ELF-1 (cell line): ENCODE measurements at regions not wholly inside any gene's neighbourhood (a gene's known extent, or its start where the extent isn't known, plus 50 kb on each side); places are given as distances from the start of the nearest gene placed in this dataset.
"Not testable (repeated sequence)": the region's sequence is repeated elsewhere in the genome, so short reads cannot be mapped to it uniquely, and the experiment has no call there.

ENCODE experiments used
- DNase-seq: peaks from one replicate; pipeline ENCODE4 v3.0.0-alpha.2; 2016; ENCODE audit warnings: low read depth, low spot score

DNA sequence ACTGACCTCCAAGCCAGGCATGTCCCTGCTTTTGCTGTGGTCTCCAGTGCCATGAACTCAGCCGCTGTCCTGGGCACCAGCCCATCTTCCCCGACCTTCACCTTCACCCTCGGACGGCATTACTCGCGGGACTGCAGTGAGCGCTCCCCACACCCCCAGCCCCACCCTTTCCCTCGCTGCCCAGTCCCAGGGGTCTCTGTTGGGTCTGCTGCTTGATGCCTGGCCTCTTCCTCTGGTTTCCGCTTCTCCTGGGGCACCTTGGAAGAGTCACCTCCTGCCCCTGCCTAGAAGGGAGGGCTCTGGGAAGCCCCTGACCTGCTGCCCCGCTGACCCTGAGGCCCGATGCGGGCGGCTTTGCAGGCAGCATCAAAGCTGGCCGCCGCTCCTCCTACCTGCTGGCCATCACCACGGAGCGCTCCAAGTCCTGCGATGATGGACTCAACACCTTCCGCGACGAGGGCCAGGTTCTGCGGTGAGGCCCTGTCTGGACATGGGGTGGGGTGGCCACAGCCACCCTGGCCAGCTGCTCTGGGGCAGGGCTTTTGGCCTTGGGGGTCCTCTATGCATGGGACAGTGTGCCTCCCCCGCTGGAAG lies 102.3 kb downstream of the ZNF267 start:
- DNase-seq: not testable (repeated sequence)

DNA sequence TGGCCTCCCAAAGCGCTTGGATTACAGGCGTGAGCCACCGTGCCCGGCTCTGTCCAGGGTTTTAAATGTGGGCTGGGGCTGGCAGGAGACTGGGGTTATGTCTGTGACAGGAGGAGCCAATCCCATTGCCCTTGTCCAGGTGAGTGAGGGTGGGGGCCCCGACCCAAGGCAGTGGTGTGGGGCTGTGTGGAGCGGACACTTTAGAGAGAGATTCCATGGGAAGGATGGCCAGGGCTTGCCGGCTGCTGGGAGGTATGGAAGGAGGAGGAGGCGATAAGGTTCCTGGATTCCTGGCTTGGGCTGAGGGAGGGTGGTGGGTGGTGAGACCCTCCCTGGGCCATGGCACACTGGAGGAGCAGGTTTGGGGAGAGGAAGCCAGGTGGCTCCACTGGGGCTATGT lies 104.9 kb downstream of the ZNF267 start:
- DNase-seq: not testable (repeated sequence)

DNA sequence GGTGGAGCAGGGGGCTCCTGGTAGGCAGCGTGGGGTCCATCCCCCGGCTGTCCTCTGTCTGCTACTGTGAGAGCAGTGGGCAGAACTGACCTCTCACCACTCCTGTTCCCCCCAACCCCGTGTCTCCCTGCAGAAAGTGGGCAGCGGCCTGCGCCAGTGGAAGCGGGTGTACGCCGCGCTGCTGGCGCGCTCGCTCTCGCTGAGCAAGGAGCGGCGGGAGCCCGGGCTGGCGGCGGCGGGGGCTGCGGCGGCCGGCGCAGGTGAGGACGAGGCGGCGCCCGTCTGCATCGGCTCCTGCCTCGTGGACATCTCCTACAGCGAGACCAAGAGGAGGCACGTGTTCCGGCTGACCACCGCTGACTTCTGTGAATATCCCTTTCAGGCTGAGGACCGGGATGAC lies 108.1 kb downstream of the ZNF267 start:
- not testable (repeated sequence) for DNase-seq

DNA sequence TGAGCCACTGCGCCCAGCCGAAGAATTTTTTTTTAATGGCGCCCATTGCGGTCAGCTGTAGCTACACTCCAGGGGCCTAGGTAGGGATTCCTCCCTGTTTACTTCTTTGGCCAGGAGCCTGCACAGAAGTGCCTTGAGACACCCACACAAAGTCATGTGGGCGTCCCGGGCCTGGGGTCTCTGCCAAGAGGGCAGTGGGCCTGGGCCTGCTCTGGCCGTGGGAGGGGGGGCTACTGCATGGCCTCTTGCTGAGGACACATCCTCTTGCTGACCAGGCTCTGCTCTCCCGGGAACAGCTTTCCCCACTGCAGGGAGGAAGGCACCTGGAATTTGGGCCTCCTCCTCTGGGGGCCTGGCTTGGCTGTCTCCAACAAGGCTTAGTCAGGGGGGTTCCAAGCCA lies 109.4 kb downstream of the ZNF267 start:
- not testable (repeated sequence) for DNase-seq

DNA sequence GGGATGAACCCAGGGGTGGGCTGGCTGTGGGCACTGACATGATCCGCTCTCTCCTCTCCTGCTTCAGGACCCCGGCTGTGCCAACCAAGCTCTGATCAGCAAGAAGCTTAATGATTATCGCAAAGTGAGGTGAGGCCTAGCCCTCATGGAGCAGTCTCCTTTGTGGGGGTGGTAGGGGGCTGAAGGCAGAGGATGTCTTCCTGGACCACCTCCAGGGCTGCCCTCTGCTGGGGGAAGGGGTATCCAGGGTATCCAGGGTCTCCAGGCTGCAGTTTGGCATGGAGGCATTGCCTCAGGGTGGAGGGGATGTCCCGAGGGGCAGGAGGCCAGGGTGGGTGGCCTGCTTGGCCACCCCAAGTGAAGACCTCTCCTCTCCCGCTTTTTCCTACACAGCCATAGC lies 110.1 kb downstream of the ZNF267 start:
- not testable (repeated sequence) for DNase-seq

DNA sequence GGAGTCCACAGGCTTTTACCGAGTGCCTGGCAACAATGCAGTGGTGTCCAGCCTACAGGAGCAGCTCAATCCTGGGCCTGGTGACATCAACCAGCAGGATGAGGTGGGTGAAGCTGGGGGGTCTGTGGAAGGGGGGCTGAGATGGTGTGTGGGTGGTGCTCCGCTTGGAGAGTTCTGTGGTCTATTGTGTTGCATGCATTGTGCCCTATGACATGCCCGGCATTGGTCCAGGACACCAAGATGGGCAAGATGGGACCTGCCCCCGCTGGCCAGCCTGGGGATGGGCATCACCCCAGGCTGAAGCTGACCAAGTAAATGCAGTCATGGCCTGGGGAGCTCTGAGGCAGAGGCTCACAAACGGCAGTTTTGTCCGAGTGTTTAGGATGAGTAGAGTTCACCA lies 113.3 kb downstream of the ZNF267 start:
- DNase-seq: not testable (repeated sequence)

DNA sequence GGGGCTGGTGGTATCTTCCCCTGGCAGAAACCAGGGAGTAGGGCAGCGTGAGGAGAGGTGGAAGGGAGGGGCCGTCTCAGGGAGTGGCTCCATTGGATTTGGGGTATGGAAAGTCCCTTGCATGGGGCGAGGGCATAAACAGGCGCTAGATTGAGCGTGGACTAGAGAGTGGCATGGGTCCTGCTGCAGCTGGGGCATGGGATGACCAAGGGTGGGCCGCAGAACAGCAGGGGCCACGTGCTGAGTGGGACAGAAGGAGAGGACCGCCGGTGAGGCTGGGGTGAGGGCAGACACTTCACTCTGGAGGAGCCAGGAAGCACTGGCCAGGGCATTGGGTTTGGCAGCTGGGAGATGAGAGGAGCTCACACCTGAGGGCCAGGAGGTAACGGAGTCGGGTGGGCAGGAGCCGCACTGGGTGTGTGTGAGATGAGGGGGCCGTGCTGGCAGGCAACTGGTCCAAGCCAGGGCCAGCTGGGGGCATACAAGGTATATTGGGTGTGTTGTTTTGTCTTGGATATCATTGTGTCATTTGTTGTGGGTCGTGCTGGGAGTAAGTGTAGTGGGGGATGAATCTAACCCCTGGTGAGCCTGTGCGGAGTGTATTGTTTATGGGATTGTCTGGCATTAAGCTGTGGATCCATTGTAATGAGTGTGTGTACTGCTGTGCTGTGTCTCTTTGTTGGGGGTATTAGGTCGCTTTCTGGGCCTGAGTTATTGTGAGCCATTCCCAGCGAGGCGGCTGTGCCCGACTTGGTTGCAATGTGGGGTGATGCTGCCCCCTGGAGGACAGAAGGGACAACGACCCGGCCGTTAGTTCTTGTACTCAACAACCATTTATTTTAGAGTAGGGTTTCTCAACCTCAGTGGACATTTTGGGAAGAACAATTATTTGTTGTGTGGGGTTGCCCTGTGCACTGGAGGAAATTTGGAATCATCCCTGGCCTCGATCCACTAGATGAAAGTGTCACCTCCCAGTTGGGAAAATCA lies 115.3 kb downstream of the ZNF267 start:
- DNase-seq: not testable (repeated sequence)

DNA sequence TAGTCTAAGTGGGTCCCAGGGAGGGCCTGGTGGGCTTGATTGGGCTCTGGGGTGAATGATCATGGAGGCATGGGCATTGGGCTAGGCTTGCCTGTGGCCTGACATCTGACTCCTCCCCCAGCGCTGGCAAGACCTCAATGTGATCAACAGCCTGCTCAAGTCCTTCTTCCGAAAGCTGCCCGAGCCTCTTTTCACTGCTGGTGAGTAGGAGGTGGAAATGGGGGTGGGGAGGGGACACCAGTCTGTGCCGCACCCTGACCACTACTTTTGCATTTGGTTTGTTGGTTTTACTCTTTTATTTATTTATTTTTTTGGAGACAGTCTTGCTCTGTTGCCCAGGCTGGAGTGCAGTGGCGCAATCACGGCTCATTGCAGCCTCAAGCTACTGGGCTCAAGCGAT lies 116.7 kb downstream of the ZNF267 start:
- not testable (repeated sequence) for DNase-seq

DNA sequence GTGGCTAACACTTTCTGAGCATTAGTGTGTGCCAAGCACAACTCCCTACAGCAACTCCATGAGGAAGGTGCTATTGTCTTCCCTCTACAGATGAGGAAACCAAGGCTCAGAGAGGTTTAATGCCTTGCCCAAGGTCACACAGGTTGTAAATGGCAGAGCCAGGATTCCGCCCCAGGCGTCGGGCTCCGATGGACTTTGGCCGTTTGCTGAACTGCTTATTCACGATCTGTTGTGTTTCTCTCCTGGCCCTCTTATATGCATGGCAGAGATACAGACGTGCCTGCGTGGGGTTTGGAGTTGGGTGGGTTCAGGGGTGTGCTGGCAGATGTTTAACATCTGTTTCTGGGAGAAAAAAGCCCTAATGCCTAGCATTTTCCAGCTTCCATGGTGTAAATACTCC lies 117.4 kb downstream of the ZNF267 start:
- DNase-seq: not testable (repeated sequence)

DNA sequence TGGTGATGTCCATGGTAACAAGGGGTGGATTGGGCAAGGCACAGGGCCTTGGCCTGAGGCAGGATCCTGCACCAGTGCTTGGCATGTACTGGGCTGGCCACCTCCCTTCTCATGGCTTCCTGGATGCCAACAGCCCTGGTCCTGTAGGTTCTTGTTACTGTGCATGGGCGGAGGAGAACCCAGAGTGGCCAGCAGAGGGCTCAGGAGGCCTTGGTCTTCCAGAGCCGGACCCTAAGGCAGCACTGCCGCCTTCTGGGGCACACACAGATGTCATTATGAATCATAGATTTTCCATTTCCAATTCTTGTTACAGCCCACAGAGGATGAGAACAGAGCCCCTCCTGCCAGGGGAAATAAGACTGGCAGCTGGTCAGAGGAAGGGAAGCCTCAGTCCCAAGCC lies 122.7 kb downstream of the ZNF267 start:
- DNase-seq: not testable (repeated sequence)

DNA sequence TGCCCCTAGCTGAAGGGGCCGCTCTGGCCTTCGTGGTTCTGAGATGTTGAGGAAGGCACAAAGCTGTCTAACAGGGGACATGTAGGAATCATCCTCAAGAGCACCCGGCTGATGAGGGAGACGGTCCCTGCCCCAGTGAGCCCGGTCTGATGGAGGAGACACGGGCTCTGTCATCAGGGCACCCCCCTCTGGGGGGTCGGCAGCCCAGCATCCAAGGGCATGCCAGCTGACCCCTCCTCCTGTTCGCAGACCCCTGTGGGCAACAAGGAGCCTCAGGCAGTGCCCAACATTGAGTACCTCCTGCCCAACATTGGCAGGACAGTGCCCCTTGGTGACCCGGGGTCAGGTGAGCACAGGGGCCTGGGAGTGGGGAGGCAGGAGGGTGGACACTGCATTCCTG lies 128.9 kb downstream of the ZNF267 start:
- DNase-seq: not testable (repeated sequence)

DNA sequence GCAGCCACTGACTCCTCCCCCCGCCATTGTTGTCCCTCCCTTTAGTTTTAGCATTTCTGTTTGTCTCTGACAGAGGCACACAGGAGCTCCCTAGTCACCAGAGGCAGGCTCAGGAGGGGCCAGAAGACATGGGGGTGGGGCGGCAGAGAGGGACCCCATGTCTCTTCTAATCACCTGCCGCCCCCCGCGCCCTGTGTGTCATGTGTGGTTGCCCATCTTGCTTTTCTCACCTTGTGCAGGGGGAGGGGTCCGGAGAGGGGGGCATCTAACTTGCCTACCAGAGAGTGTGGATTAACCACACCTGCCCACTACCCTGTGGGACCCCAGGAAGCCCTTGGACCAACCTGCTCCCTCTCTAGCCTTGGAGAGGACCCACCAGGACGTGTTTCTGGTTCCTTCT lies 130.2 kb downstream of the ZNF267 start:
- not testable (repeated sequence) for DNase-seq

DNA sequence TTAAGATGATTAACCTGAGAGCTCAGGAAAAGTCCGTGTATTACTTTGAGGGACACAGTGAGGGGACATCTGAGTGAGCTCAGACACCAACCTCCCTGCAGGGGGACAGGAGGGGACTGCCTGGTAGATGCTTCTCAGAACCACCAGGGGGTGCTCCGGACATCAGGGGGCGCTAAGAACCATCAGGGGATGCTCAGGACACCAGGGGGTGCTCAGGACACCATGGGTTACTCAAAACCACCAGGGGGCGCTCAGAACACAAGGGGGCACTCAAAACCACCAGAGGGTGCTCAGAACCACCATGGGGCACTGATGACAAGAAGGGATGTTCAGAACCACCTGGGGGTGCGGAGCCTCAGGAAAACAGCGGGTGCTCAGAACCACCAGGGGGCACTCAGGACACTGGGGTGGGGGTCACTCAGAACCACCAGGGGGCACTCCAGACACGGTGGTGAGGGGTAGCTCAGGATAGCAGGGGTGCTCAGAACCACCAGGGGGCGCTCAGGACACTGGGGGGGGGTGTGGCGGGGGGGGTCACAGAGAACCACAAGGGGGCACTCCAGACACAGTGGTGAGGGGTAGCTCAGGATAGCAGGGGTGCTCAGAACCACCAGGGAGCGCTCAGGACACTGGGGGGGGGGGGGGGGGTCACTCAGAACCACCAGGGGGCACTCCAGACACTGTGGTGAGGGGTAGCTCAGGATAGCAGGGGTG lies 165.3 kb downstream of the ZNF267 start:
- peak; percentile 2 for DNase-seq

DNA sequence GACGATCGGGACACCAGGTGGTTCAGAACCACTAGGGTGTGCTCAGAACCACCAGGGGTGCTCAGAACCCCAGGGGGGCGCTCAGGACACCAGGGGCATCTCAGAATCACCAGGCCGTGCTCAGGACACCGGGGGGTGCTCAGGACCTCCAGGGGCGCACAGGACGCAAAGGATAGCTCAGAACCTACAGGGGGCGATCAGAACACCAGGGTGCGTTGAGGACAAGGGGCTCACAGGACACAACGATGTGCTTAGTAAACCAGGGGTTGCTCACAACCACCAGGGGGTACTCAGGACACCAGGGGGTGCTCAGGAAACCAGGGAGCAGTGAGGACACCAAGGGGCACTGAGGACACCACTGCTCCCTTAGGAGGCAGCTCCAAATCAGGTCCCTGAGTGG lies 166.3 kb downstream of the ZNF267 start:
- DNase-seq: not testable (repeated sequence)

DNA sequence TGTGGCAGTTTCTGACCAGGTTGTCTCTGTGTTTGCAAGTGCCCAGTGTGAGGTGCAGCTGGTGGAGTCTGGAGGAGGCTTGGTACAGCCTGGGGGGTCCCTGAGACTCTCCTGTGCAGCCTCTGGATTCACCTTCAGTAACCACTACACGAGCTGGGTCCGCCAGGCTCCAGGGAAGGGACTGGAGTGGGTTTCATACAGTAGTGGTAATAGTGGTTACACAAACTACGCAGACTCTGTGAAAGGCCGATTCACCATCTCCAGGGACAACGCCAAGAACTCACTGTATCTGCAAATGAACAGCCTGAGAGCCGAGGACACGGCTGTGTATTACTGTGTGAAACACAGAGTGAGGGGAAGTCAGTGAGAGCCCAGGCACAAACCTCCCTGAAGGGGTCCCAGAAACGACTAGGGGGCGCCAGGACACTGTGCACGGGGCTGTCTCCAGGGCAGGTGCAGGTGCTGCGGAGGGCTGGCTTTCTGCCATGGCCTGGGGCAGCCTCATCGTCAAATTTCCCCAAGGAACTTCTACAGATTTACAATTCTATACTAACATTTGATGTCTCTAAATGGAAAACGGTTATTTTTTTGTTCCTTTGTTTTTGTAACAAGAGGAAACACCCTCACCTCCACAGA lies 187.0 kb upstream of the TP53TG3D start:
- peak; percentile 25 for DNase-seq

DNA sequence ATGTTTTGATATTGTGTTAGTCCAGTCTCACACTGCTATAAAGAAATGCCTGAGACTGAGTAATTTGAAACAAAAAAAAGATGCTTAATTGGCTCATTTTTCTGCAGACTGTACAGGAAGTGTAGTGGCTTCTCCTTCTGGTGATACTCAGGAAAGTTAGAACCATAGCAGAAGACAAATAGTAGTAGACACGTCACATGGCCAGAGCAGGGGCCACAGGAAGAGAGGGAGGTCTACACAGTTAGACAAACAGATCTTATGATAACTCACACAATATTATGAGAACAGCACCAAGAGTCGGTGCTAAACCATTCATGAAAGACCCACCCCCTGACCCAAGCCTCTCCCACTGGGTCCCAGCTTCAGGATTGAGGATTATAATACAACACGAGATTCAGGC lies 181.5 kb upstream of the TP53TG3D start:
- DNase-seq: not testable (repeated sequence)

DNA sequence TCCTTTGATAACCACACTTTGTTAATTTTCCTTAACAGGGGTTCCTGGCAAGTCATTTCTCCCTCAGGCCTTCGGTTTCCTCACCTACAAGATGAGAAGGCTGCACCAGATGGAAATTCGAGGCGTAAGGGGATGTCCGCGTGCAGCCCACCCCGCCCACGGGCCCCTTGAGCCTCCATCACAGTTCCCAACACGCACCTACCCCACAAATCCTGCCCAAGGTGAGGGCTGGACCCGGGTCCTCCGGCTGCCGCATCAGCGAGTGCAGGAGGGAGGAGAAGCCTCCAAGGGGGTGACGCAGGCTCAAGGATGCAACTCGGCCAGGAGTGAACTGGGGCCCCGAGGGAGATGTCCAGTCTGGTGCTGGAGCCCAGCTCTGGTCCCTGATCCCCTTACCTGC lies 169.2 kb upstream of the TP53TG3D start:
- not testable (repeated sequence) for DNase-seq

DNA sequence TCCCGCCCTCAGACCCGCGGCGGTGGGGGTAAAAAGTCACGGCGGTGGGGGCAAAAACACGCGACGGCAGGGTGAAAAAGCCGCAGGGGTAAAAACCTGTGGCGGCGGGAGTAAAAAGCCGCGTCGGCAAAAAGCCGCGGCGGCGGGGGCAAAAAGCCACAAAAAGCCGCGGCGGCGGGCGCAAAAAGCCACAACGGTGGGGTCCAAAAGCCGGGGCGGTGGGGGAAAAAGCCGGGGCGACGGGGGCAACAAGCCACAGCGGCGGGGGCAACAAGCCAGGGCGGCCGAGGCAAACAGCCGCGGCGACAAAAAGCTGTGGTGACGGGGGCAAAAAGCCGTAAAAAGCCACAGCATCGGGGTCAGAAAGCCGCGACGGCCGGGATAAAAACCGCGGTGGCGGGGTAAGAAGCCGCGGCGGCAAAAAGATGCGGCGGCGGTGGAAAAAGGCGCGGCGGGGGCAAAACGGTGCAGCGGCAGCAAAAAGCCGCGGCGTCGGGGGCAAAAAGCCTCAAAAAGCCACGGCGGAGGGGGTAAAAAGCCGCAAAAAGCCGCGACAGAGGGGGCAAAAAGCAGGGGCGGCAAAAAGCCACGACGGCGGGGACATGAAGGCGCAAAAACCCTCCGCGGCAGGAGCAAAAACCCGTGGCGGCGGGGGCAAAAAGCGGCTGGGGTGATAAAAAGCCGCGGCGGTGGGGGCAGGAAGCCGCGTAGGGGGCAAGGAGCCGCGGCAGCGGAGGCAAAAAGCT lies 168.3 kb upstream of the TP53TG3D start:
- DNase-seq: peak; percentile 2

DNA sequence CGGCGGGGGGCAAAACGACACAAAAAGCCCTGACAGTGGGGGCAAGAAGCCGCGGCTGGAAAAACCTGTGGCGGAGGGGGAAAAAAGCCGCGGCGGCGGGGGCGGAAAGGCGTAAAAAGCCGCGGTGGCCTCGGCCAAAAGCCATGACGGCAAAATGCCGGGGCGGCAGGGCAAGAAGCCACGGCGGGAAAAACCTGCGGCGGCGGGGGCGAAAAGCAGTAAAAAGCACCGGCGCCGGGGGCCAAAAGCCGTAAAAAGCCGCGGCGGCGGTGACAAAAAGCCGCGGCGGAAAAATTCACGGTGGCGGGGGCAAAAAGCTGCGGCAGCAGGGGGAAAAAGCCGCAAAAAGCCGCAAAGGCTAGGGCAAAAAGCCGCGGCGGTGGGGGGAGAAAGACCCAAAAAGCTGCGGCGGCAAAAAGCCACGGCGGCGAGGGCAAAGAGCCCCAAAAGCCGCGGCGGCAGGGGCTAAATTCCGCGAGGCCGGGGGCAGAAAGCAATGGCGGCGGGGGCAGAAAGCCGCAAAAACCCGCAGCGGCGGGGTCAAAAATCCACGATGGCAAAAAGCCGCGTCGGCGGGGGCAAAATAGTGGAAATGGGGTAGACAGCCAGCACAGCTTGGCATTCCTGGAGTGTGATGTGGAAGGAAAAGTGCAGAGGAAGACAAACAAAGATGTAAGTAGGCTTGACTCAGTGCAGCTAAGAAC lies 167.5 kb upstream of the TP53TG3D start:
- peak; percentile 22 for DNase-seq

DNA sequence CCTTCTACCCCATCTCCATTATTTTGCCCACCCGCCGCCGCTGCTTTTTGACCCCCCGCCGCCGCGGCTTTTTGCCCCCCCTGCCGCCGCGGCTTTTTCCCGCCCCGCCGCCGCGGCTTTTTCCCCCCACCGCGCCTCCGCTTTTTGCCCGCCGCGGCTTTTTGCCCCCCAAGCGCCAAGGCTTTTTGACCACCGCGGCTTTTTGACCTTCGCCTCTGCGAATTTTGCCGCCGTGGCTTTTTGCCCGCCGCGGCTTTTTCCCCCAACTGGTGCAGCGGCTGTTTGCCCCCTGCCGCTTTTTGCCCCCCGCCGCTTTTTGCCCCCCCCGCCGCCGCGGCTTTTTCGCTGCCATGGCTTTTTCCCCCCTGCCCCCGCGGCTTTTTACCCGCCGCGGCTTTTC lies 137.5 kb upstream of the TP53TG3D start:
- DNase-seq: not testable (repeated sequence)
